Limb (tissue), 2 donors: ENCODE measurements at regions not wholly inside any gene's neighbourhood (a gene's known extent, or its start where the extent isn't known, plus 50 kb on each side); places are given as distances from the start of the nearest gene placed in this dataset.
"Not testable (repeated sequence)": the region's sequence is repeated elsewhere in the genome, so short reads cannot be mapped to it uniquely, and the experiment has no call there.

Experiments
- DNase-seq, 2 donors: peaks; one replicate each; pipeline ENCODE4 v3.0.0-alpha.2; 2016; ENCODE audit errors: extremely low spot score in 2 of 2

GRCh38 chr4:188282471-188283232 lies 143.4 kb downstream of the TRIML1 start:
- peak in 1 of 2 donors; percentile 42 for DNase-seq

- no peak for DNase-seq
Measured at GRCh38 chr4:188287169-188287894, 148.1 kb downstream of the TRIML1 start.

- no peak for DNase-seq
Measured at GRCh38 chr4:188289531-188290125, 150.4 kb downstream of the TRIML1 start.

- DNase-seq = no peak
Measured at GRCh38 chr4:188295899-188296298, 156.7 kb downstream of the TRIML1 start.

GRCh38 chr4:188296331-188296730 lies 157.1 kb downstream of the TRIML1 start:
- DNase-seq = no peak

- DNase-seq = no peak
Measured at GRCh38 chr4:188297873-188298272, 158.6 kb downstream of the TRIML1 start.

GRCh38 chr4:188299161-188299560 lies 159.9 kb downstream of the TRIML1 start:
- DNase-seq = no peak

GRCh38 chr4:188300385-188300784 lies 161.1 kb downstream of the TRIML1 start:
- no peak for DNase-seq

- DNase-seq = no peak
Measured at GRCh38 chr4:188305690-188306089, 166.4 kb downstream of the TRIML1 start.

- DNase-seq = no peak
Measured at GRCh38 chr4:188307591-188307990, 168.3 kb downstream of the TRIML1 start.

GRCh38 chr4:188308142-188308541 lies 168.9 kb downstream of the TRIML1 start:
- no peak for DNase-seq

GRCh38 chr4:188316391-188316790 lies 177.2 kb downstream of the TRIML1 start:
- peak in 1 of 2 donors; percentile 49 for DNase-seq

- DNase-seq = no peak
Measured at GRCh38 chr4:188328966-188329365, 189.7 kb downstream of the TRIML1 start.

- DNase-seq = no peak
Measured at GRCh38 chr4:188329521-188329920, 190.3 kb downstream of the TRIML1 start.

GRCh38 chr4:188332265-188332664 lies 193.0 kb downstream of the TRIML1 start:
- DNase-seq = no peak

GRCh38 chr4:188336891-188337290 lies 197.7 kb downstream of the TRIML1 start:
- no peak for DNase-seq

- DNase-seq = no peak
Measured at GRCh38 chr4:188341428-188341827, 202.2 kb downstream of the TRIML1 start.

- no peak for DNase-seq
Measured at GRCh38 chr4:188346171-188346809, 207.0 kb downstream of the TRIML1 start.

- DNase-seq = no peak
Measured at GRCh38 chr4:188347339-188347738, 208.1 kb downstream of the TRIML1 start.

GRCh38 chr4:188349569-188349968 lies 210.3 kb downstream of the TRIML1 start:
- not testable (repeated sequence) for DNase-seq

GRCh38 chr4:188363196-188363595 lies 224.0 kb downstream of the TRIML1 start:
- no peak for DNase-seq

GRCh38 chr4:188370777-188371176 lies 231.5 kb downstream of the TRIML1 start:
- DNase-seq = no peak
